WTC11 (cell line): ENCODE measurements at regions not wholly inside any gene's neighbourhood (a gene's known extent, or its start where the extent isn't known, plus 50 kb on each side); places are given as distances from the start of the nearest gene placed in this dataset.

Experiments used
- CREM ChIP-seq: sonication (generic); formaldehyde crosslinking; IDR thresholded peaks from 2 replicates; pipeline ENCODE4 v1.8.1; 2022; ENCODE audit warnings: mild to moderate bottlenecking, missing genetic modification reagents, moderate library complexity
- ETV6 ChIP-seq: sonication (generic); formaldehyde crosslinking; IDR thresholded peaks from 2 replicates; pipeline ENCODE4 v1.8.1; 2022; ENCODE audit warnings: mild to moderate bottlenecking, missing genetic modification reagents
- FOXJ3 ChIP-seq: sonication (generic); formaldehyde crosslinking; IDR thresholded peaks from 2 replicates; pipeline ENCODE4 v1.9.0; 2021; ENCODE audit warnings: missing genetic modification reagents, mild to moderate bottlenecking, borderline replicate concordance
- HMGXB4 ChIP-seq: sonication (generic); formaldehyde crosslinking; IDR thresholded peaks from 2 replicates; pipeline ENCODE4 v1.8.1; 2023; ENCODE audit warnings: mild to moderate bottlenecking, moderate library complexity, missing genetic modification reagents
- JUN ChIP-seq: sonication (generic); formaldehyde crosslinking; IDR thresholded peaks from 2 replicates; pipeline ENCODE4 v1.8.0; 2023; ENCODE audit warnings: mild to moderate bottlenecking, missing genetic modification reagents
- NFYB ChIP-seq: sonication (generic); formaldehyde crosslinking; conservative IDR thresholded peaks from 2 replicates; pipeline ENCODE4 v1.8.0; 2022; ENCODE audit warnings: low read depth, missing genetic modification reagents
- TP53 ChIP-seq: sonication (generic); formaldehyde crosslinking; IDR thresholded peaks from 2 replicates; pipeline ENCODE4 v1.8.1; 2023; ENCODE audit warnings: mild to moderate bottlenecking, missing genetic modification reagents
- USF1 ChIP-seq: sonication (generic); formaldehyde crosslinking; IDR thresholded peaks from 2 replicates; pipeline ENCODE4 v1.8.0; 2022; ENCODE audit warnings: mild to moderate bottlenecking, missing genetic modification reagents
- ZNF121 ChIP-seq: sonication (generic); formaldehyde crosslinking; IDR thresholded peaks from 2 replicates; pipeline ENCODE4 v1.8.0; 2023; ENCODE audit warnings: missing genetic modification reagents
- ZNF263 ChIP-seq: sonication (generic); formaldehyde crosslinking; IDR thresholded peaks from 2 replicates; pipeline ENCODE4 v1.8.1; 2022; ENCODE audit warnings: low read depth, mild to moderate bottlenecking, moderate library complexity, missing genetic modification reagents
- TF ChIP-seq, protein P1 (sequence below): fragments of 200-600 bp; IDR thresholded peaks from 2 replicates; pipeline ENCODE4 v1.8.0; 2022; ENCODE audit warnings: antibody characterized with exemption
- TF ChIP-seq, protein P2 (sequence below): sonication (generic); formaldehyde crosslinking; IDR thresholded peaks from 2 replicates; pipeline ENCODE4 v1.8.0; 2022; ENCODE audit warnings: mild to moderate bottlenecking, missing genetic modification reagents

GRCh38 chr2:103887625-103888024 is 966.3 kb upstream of the POU3F3 start:
- TF ChIP-seq ZNF263, result no peak
- TF ChIP-seq NFYB (CRISPR knock-in tag), result no peak
- TF ChIP-seq, protein P1, sequence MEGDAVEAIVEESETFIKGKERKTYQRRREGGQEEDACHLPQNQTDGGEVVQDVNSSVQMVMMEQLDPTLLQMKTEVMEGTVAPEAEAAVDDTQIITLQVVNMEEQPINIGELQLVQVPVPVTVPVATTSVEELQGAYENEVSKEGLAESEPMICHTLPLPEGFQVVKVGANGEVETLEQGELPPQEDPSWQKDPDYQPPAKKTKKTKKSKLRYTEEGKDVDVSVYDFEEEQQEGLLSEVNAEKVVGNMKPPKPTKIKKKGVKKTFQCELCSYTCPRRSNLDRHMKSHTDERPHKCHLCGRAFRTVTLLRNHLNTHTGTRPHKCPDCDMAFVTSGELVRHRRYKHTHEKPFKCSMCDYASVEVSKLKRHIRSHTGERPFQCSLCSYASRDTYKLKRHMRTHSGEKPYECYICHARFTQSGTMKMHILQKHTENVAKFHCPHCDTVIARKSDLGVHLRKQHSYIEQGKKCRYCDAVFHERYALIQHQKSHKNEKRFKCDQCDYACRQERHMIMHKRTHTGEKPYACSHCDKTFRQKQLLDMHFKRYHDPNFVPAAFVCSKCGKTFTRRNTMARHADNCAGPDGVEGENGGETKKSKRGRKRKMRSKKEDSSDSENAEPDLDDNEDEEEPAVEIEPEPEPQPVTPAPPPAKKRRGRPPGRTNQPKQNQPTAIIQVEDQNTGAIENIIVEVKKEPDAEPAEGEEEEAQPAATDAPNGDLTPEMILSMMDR, result no peak
- no peak for TF ChIP-seq TP53 (CRISPR knock-in tag)
- TF ChIP-seq HMGXB4 (CRISPR knock-in tag), result no peak
- no peak for TF ChIP-seq ZNF121 (CRISPR knock-in tag)
- TF ChIP-seq ETV6, result no peak
- TF ChIP-seq USF1, result no peak
- TF ChIP-seq FOXJ3 (CRISPR knock-in tag), result no peak
- TF ChIP-seq CREM (CRISPR knock-in tag), result no peak
- TF ChIP-seq JUN (CRISPR knock-in tag), result no peak
- TF ChIP-seq, protein P2, sequence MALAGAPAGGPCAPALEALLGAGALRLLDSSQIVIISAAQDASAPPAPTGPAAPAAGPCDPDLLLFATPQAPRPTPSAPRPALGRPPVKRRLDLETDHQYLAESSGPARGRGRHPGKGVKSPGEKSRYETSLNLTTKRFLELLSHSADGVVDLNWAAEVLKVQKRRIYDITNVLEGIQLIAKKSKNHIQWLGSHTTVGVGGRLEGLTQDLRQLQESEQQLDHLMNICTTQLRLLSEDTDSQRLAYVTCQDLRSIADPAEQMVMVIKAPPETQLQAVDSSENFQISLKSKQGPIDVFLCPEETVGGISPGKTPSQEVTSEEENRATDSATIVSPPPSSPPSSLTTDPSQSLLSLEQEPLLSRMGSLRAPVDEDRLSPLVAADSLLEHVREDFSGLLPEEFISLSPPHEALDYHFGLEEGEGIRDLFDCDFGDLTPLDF (CRISPR knock-in tag), result no peak
